ENCODE measurements at regions not wholly inside any gene's neighbourhood (a gene's known extent, or its start where the extent isn't known, plus 50 kb on each side); places are given as distances from the start of the nearest gene placed in this dataset.

- Histone ChIP-seq H4K20me1 (ENCODE audit: insufficient read depth, low read length) (no peaks in the 10 kb centered on the region), H3K36me3 (replicated peaks; ENCODE audit: insufficient read depth, low read length) (no peaks in the 10 kb centered on the region), H3K9me3 (replicated peaks; ENCODE audit: insufficient read depth, low read length) (no peaks in the 10 kb centered on the region), H3K27ac (ENCODE audit: low read length) (no peak overlapping the region), H3K4me1 (ENCODE audit: low read length) (no peaks in the 10 kb centered on the region), H3K4me2 (ENCODE audit: low read depth, low read length) (no peak overlapping the region), H3K4me3 (ENCODE audit: low read length) (no peak overlapping the region), H3K27me3 (replicated peaks; ENCODE audit: insufficient read depth, low read length) (no peaks in the 10 kb centered on the region), H3K79me2 (ENCODE audit: low read length) (no peaks in the 10 kb centered on the region), H3K9ac (ENCODE audit: low read length) (no peak overlapping the region), H3F3A (ENCODE audit: insufficient read depth, low read length) (no peaks in the 10 kb centered on the region), H3K9me2 (replicated peaks; ENCODE audit: insufficient read depth, low read length) (no peaks in the 10 kb centered on the region), H2AFZ (ENCODE audit: low read length) (no peak overlapping the region)
- no peak for DNase-seq
- no peak for TF ChIP-seq CTCF (IDR thresholded peaks at IDR 0.05; ENCODE audit: low read length)
- TF ChIP-seq EZH2 (optimal IDR thresholded peaks at IDR 0.05; ENCODE audit: low read depth, low read length) = no peak
- TF ChIP-seq EZH2phosphoT487 (IDR thresholded peaks at IDR 0.05; ENCODE audit: low read length) = no peak
These were observed 143.7 kb upstream of the HABP2 start for GRCh38 chr10:113409175-113409574.

GRCh38 chr10:113410618-113411017 lies 142.2 kb upstream of the HABP2 start:
- Histone ChIP-seq H3K4me2 (ENCODE audit: low read depth, low read length) (no peak overlapping the region), H3F3A (ENCODE audit: insufficient read depth, low read length) (no peaks in the 10 kb centered on the region), H3K9ac (ENCODE audit: low read length) (no peak overlapping the region), H3K27ac (ENCODE audit: low read length) (no peak overlapping the region), H3K36me3 (replicated peaks; ENCODE audit: insufficient read depth, low read length) (no peaks in the 10 kb centered on the region), H3K4me3 (ENCODE audit: low read length) (no peak overlapping the region), H3K9me3 (replicated peaks; ENCODE audit: insufficient read depth, low read length) (no peaks in the 10 kb centered on the region), H3K4me1 (ENCODE audit: low read length) (no peaks in the 10 kb centered on the region), H3K27me3 (replicated peaks; ENCODE audit: insufficient read depth, low read length) (no peaks in the 10 kb centered on the region), H3K9me2 (replicated peaks; ENCODE audit: insufficient read depth, low read length) (no peaks in the 10 kb centered on the region), H2AFZ (ENCODE audit: low read length) (no peak overlapping the region), H4K20me1 (ENCODE audit: insufficient read depth, low read length) (no peaks in the 10 kb centered on the region), H3K79me2 (ENCODE audit: low read length) (no peaks in the 10 kb centered on the region)
- DNase-seq = no peak
- TF ChIP-seq CTCF (IDR thresholded peaks at IDR 0.05; ENCODE audit: low read length) = no peak
- no peak for TF ChIP-seq EZH2 (optimal IDR thresholded peaks at IDR 0.05; ENCODE audit: low read depth, low read length)
- no peak for TF ChIP-seq EZH2phosphoT487 (IDR thresholded peaks at IDR 0.05; ENCODE audit: low read length)

- TF ChIP-seq EZH2 (optimal IDR thresholded peaks at IDR 0.05; ENCODE audit: low read depth, low read length) = no peak
- TF ChIP-seq EZH2phosphoT487 (IDR thresholded peaks at IDR 0.05; ENCODE audit: low read length) = no peak
- TF ChIP-seq CTCF (IDR thresholded peaks at IDR 0.05; ENCODE audit: low read length) = no peak
- H3K36me3 ChIP-seq (replicated peaks; ENCODE audit: insufficient read depth, low read length) = no peaks in the 10 kb centered on the region
- no peak for DNase-seq
- no peaks in the 10 kb centered on the region for H3F3A ChIP-seq (ENCODE audit: insufficient read depth, low read length)
- H3K9ac ChIP-seq (ENCODE audit: low read length) = no peak overlapping the region
- no peaks in the 10 kb centered on the region for H3K27me3 ChIP-seq (replicated peaks; ENCODE audit: insufficient read depth, low read length)
- no peaks in the 10 kb centered on the region for H4K20me1 ChIP-seq (ENCODE audit: insufficient read depth, low read length)
- no peaks in the 10 kb centered on the region for H3K79me2 ChIP-seq (ENCODE audit: low read length)
- no peak overlapping the region for H3K4me2 ChIP-seq (ENCODE audit: low read depth, low read length)
- H3K9me3 ChIP-seq (replicated peaks; ENCODE audit: insufficient read depth, low read length) = no peaks in the 10 kb centered on the region
- H2AFZ ChIP-seq (ENCODE audit: low read length) = no peak overlapping the region
- no peak overlapping the region for H3K4me3 ChIP-seq (ENCODE audit: low read length)
- no peaks in the 10 kb centered on the region for H3K4me1 ChIP-seq (ENCODE audit: low read length)
- no peak overlapping the region for H3K27ac ChIP-seq (ENCODE audit: low read length)
- no peaks in the 10 kb centered on the region for H3K9me2 ChIP-seq (replicated peaks; ENCODE audit: insufficient read depth, low read length)
These were observed 141.4 kb upstream of the HABP2 start for GRCh38 chr10:113411456-113411855.

Measured in MM.1S (cell line).